Common myeloid progenitor, CD34-positive (primary cell): ENCODE measurements at regions not wholly inside any gene's neighbourhood (a gene's known extent, or its start where the extent isn't known, plus 50 kb on each side); places are given as distances from the start of the nearest gene placed in this dataset.
A peak's percentile ranks its signal among the peaks of the same experiment; 100 is the strongest.

Experiments
- CTCF ChIA-PET: fragments of 350-600 bp; sonication (Branson Sonifier 250); formaldehyde crosslinking; loops from one replicate; lab custom pipeline; 2021; ENCODE audit warnings: antibody characterized with exemption; lab: Charles Lee
- POLR2A ChIA-PET: fragments of 350-600 bp; sonication (Branson Sonifier 250); formaldehyde crosslinking; loops from one replicate; lab custom pipeline; 2021; ENCODE audit warnings: antibody characterized with exemption; lab: Charles Lee
- DNase-seq, 3 donors: peaks; one replicate each; pipeline versions ENCODE4 v3.0.0 to v3.0.0-alpha.2; 2013
- H3K27ac ChIP-seq, 2 experiments: 1 replicate in 1 of 2; 2 replicates in 1 of 2; pipeline ENCODE4 v1.7.0; 2013; ENCODE audit warnings: inconsistent platforms in 2 of 2, low read length in 2 of 2, mild to moderate bottlenecking in 2 of 2, low read depth in 1 of 2, moderate library complexity in 1 of 2; ENCODE audit not compliant: severe bottlenecking in 2 of 2, insufficient read depth in 1 of 2, poor library complexity in 1 of 2
- H3K27me3 ChIP-seq, 5 experiments: replicated peaks in 2 of 5; 1 replicate in 3 of 5; 2 replicates in 2 of 5; pipeline versions ENCODE4 v1.6.1 to v1.7.0; 2013; ENCODE audit warnings: low read length in 4 of 5, mild to moderate bottlenecking in 2 of 5, moderate library complexity in 2 of 5, inconsistent platforms in 1 of 5; ENCODE audit not compliant: insufficient read depth in 5 of 5, control insufficient read depth in 4 of 5
- H3K36me3 ChIP-seq, 4 experiments: 1 replicate in 2 of 4; 2 replicates in 2 of 4; pipeline versions ENCODE4 v1.6.1 to v1.7.0; 2013; ENCODE audit warnings: low read length in 3 of 4, control low read depth in 1 of 4, mild to moderate bottlenecking in 1 of 4; ENCODE audit not compliant: control insufficient read depth in 4 of 4, insufficient read depth in 4 of 4
- H3K4me1 ChIP-seq, 4 experiments: 1 replicate in 3 of 4; 2 replicates in 1 of 4; pipeline versions ENCODE4 v1.6.1 to v1.7.1; 2013; ENCODE audit warnings: low read length in 3 of 4, mild to moderate bottlenecking in 3 of 4, control low read depth in 1 of 4, inconsistent platforms in 1 of 4, moderate library complexity in 1 of 4; ENCODE audit not compliant: control insufficient read depth in 4 of 4, insufficient read depth in 4 of 4; ENCODE audit errors: control extremely low read depth in 1 of 4
- H3K4me3 ChIP-seq, 7 experiments: 1 replicate in 4 of 7; 2 replicates in 3 of 7; pipeline versions ENCODE4 v1.5.1 to v1.7.0; 2013; ENCODE audit warnings: mild to moderate bottlenecking in 7 of 7, low read length in 6 of 7, moderate library complexity in 6 of 7, inconsistent platforms in 2 of 7, low read depth in 2 of 7, control low read depth in 1 of 7; ENCODE audit not compliant: insufficient read depth in 4 of 7, control insufficient read depth in 1 of 7; ENCODE audit errors: extremely low read depth in 1 of 7
- H3K9me3 ChIP-seq, 5 experiments: 1 replicate in 4 of 5; 2 replicates in 1 of 5; pipeline versions ENCODE4 v1.6.1 to v1.7.1; 2013; ENCODE audit warnings: low read length in 4 of 5, mild to moderate bottlenecking in 2 of 5, inconsistent platforms in 1 of 5, low read depth in 1 of 5, moderate library complexity in 1 of 5; ENCODE audit not compliant: control insufficient read depth in 4 of 5, insufficient read depth in 2 of 5; ENCODE audit errors: control extremely low read depth in 1 of 5
- WGBS: methylation state at CpG from one replicate; pipeline ENCODE4 v1.1.5; 2013; ENCODE audit not compliant: insufficient coverage; 5-methylcytosine and 5-hydroxymethylcytosine counted together

- no peaks in the 10 kb centered on the region for H3K36me3 ChIP-seq
- CTCF ChIA-PET = no interaction called here
- POLR2A ChIA-PET = no interaction called here
- DNase-seq = no peak
- H3K27ac ChIP-seq = no peak overlapping the region
- H3K4me1 ChIP-seq = no peaks in the 10 kb centered on the region
- no peaks in the 10 kb centered on the region for H3K27me3 ChIP-seq
- WGBS = 78% methylated on average over 10 of the region's 11 CpGs
- H3K4me3 ChIP-seq = no peak overlapping the region
- peaks cover 0 to 5% (median 0%) of the 10 kb centered on the region in 5 experiments for H3K9me3 ChIP-seq
These were observed 867.6 kb downstream of the TBC1D22A start for GRCh38 chr22:47629791-47630655.

- 88% methylated on average over 18 of the region's 18 CpGs for WGBS
- peaks cover 0 to 3% (median 0%) of the 10 kb centered on the region in 5 experiments for H3K9me3 ChIP-seq
- H3K4me1 ChIP-seq = no peaks in the 10 kb centered on the region
- no peaks in the 10 kb centered on the region for H3K36me3 ChIP-seq
- H3K27me3 ChIP-seq = no peaks in the 10 kb centered on the region
- no peak overlapping the region for H3K27ac ChIP-seq
- no peak overlapping the region for H3K4me3 ChIP-seq
- CTCF ChIA-PET = no interaction called here
- POLR2A ChIA-PET = no interaction called here
- no peak for DNase-seq
These were observed 866.8 kb downstream of the TBC1D22A start for GRCh38 chr22:47629273-47629711.

GRCh38 chr22:47628477-47629272 is 866.2 kb downstream of the TBC1D22A start:
- Histone ChIP-seq H3K9me3 (peaks cover 0 to 3% (median 0%) of the 10 kb centered on the region in 5 experiments), H3K27me3 (no peaks in the 10 kb centered on the region), H3K4me3 (no peak overlapping the region), H3K36me3 (no peaks in the 10 kb centered on the region), H3K4me1 (no peaks in the 10 kb centered on the region), H3K27ac (no peak overlapping the region)
- ChIA-PET POLR2A (no interaction called here), CTCF (no interaction called here)
- DNase-seq = no peak
- WGBS = 96% methylated on average over 13 of the region's 17 CpGs

GRCh38 chr22:47627556-47628253 is 865.3 kb downstream of the TBC1D22A start:
- CTCF ChIA-PET = interaction anchor here (1.4 kb wide), 1 partner anchor 865 kb away, joined by 5 read pairs; no protein-coding TSS in a partner anchor
- H3K9me3 ChIP-seq = peaks cover 0 to 3% (median 0%) of the 10 kb centered on the region in 5 experiments
- WGBS = 52% methylated on average over 15 of the region's 17 CpGs

GRCh38 chr22:47626428-47627390 is 864.3 kb downstream of the TBC1D22A start:
- 93% methylated on average over 15 of the region's 15 CpGs for WGBS
- ChIA-PET CTCF (interaction anchor here (1.4 kb wide), 1 partner anchor 866 kb away, joined by 5 read pairs; no protein-coding TSS in a partner anchor), POLR2A (no interaction called here)
- Histone ChIP-seq H3K4me1 (no peaks in the 10 kb centered on the region), H3K27me3 (peaks cover 0 to 7% (median 0%) of the 10 kb centered on the region in 5 experiments), H3K4me3 (no peak overlapping the region), H3K27ac (no peak overlapping the region), H3K9me3 (peaks cover 0 to 3% (median 0%) of the 10 kb centered on the region in 5 experiments), H3K36me3 (no peaks in the 10 kb centered on the region)
- DNase-seq = no peak

More at GRCh38 chr22:47627556-47628253, 865.3 kb downstream of the TBC1D22A start:
- H3K4me3 ChIP-seq = no peak overlapping the region
- H3K36me3 ChIP-seq = no peaks in the 10 kb centered on the region
- DNase-seq = peak in 1 of 3 donors; percentile 6
- peaks cover 0 to 2% (median 0%) of the 10 kb centered on the region in 5 experiments for H3K27me3 ChIP-seq
- H3K4me1 ChIP-seq = no peaks in the 10 kb centered on the region
- POLR2A ChIA-PET = no interaction called here
- no peak overlapping the region for H3K27ac ChIP-seq
